GM19035 (cell line): ENCODE measurements at regions not wholly inside any gene's neighbourhood (a gene's known extent, or its start where the extent isn't known, plus 50 kb on each side); places are given as distances from the start of the nearest gene placed in this dataset.

ENCODE experiments used
- ATAC-seq: cut with Tn5 transposase; IDR thresholded peaks from one replicate; pipeline ENCODE4 v1.9.1; 2021; ENCODE audit not compliant: unreplicated experiment

DNA sequence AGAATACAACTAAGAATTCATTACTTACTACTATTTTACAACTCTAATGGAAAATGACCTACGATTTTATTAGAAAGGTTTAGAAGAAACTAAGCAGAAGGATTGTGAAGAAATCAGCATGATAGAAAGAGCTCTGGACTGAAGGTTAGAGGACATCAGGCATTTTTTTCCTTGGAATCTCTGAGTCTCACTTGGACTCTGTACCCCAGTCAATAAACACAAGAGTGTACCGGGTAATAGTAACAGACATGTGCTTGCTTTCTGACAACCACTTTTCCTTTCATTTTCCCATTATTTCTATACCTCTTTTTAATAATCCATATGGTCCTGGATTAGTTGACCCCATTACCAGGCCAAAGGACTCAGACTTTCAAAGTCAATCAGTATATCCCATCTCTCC lies 1240.9 kb upstream of the LRRTM3 start:
- no peak for ATAC-seq

DNA sequence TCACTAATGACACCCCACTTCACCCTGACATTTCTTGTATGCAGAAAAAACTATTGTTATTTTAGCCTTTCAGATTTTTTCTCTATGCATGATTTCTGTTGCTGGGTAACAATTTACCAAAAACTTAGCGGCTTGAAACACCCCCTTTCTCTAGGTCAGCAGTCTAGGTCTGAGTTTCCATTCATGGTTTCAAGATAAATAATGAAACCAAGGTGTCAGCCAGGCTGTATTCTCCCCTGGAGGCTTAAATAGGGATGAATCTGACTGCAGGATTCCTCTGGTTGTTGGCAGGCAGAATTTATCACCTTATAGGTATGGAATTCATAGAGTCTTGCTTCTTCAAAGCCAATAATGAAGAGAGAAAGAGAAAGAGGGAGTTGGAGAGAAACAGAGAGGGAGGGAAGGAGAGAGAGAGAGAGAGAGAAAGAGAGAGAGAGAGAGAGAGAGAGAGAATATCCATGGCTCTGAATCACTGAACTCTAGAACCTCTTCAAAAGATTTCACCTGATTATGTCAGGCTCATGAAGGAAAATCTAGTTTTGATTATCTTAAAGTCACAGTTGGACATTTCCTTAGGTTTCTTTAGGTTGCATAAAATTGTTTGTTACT lies 1224.6 kb upstream of the LRRTM3 start:
- ATAC-seq: no peak

DNA sequence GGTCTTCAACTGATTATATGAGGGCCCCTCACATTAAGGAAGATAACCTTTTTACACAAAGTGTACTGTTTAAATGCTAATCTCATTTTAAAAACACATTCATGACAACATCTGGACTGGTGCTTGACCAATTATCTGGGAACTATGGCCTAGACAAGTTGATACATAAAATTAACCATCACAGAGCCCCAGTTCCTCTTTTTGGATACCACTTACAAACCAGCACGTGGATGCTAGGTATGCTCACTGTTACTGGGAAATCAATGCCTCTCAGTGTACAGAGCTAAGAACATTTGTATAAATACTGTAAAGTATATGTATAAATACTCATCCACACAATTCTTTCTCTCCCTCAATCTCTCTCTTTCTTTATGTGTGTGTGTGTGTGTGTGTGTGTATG lies 1217.8 kb upstream of the LRRTM3 start:
- no peak for ATAC-seq

DNA sequence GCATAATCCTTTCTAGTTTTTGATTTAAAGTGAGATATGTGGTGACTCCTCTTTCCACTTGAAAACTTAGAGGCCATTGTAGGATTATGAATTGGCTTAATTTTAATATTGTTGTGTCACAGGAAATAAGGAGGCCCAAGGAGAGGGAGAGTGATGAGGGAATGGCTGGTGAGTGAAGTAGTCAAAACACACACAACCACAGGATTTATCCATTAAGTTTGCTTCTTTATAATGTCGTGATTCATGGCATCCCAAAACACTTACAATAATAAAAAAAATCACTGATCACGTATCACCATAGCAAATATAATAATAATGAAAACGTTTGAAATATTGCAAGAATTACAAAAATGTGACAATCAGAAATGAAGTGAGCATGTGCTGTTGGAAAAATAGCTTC lies 1215.5 kb upstream of the LRRTM3 start:
- no peak for ATAC-seq

DNA sequence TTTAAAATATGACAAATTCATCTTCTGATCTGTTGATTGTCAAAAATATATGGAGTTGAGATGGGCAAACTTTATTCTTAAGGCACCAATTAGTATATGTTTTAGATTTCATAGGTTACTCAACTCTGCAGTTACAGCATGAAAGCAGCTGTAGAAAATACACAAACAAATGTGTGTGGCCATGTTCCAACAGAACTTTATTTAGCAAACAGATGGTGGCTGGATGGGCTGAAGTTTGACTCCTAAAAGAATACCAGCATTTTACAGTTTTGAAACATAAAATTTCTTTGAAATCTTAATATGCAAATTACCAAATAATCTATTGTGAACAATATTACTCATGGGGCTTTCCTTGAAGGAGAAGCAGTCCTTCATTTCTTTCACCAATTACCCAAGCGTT lies 1206.0 kb upstream of the LRRTM3 start:
- no peak for ATAC-seq

DNA sequence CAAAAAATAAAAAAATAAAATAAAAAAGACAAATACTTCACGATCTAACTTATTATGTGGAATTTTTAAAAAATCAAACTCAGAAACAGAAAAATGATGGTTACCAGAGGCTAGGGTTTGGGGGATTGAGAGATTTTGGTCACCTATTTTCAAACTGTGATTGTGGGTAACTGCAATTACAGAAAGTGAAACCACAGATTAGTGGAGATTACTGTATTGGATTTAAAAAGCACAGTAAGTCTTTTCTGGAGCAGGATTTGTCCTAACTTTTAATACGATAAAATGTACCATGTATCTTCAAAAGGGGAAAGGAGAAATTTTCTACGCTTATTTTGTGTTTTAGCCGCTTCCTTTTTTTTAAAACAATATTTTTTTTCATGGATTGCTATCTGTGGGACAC lies 1204.9 kb upstream of the LRRTM3 start:
- no peak for ATAC-seq

DNA sequence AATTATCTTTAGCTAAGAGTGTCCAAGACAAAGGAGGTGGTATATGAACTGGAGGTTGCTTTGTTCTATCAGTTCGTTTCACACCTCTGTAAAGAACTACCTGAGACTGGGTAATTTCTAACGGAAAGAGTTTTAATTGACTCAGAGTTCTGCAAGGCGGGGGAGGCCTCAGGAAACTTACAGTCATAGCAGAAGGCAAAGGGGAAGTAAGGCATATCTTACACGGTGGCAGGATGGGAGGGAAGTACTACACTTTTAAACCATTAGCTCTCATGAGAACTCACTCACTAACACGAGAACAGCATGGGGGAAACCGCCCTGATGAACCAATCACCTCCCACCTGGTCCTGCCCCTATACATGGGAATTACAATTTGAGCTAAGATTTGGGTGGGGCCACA lies 1202.3 kb upstream of the LRRTM3 start:
- ATAC-seq: no peak

DNA sequence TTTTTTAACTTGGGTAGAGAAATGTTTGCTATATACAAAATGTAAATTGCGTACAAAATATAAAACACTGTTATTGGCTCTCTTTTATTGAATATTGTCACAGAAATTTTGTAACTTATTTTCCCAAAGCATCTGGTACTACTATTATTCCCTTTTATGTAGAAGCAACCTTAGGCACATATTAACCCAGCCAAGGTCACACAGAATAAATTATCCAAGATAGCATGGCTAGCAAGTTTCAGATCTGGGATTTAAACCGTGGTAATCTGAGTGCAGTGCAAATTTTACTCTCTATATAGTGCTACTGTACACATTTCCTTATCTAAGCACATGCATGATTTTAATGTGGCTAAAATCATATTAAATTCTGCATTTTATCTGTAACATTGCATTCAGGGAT lies 1190.5 kb upstream of the LRRTM3 start:
- no peak for ATAC-seq

DNA sequence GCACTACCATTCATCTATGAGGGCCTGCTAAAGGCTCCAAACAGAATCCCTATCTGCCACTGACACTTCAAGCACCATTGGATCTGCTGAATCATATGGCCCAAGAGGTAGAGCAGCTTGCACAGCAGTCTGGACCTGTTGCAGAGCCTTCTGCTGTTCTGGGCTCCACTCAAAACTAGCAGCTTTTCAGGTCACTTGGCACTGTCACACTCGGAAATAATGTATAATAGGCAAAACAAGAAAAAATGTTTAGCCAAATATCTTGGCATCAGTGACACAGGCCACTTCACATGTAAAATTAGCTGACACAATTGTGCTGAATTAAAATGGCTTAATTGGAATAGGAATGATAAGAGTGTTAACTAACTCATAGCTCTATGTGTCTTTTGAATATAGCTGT lies 1182.9 kb upstream of the LRRTM3 start:
- ATAC-seq: no peak

DNA sequence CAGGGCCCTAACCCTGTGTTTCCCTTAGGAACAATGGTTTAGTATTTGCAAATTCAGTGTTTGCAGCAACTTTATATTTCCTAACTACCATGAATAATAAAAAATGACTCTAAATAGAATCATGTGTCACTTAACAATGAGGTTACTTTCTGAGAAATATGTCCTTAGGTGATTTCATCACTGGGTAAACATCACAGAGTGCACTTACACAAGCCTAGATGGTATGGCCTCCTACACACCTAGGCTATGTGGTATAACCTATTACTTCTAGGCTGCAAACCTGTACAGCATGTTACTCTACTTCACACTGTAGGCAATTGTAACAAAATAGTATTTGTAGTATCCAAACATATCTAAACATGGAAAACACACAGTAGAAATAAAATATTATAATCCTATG lies 1174.6 kb upstream of the LRRTM3 start:
- no peak for ATAC-seq

DNA sequence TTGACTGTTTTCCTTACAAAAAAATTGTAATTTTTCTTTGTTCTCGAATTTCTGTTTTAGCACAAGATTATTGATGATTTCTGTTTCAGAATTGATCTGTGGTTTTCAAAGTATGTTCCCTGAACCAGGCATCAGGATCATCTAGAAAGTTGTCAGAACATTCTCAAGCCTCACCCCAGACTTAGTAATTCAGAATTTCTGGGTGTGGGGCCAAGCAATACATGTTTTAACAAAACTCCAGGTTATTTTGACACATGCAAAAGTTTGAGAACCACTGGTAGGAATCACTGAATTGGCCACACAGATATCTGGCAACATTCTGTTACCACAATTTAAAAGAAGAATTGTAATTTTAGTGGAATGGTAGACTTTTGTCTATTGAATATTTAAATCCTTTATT lies 1173.9 kb upstream of the LRRTM3 start:
- ATAC-seq: no peak

DNA sequence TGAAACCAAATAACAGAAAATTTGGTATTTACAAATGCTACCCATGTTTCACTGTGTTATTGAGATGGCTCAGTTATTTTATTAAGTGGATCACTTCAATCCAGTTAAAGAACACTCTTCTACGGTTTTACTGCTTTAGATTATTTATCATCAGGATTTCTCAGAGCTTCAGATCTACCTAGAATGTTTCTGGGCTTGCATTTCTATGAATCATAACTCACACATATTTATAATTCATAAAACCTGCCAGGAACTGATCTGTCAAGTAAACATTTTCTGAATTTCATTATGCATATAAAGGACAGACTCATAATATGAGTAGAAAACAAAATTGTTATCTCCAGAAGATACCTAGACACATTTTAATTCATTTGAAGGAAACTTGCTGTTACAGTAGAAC lies 1172.3 kb upstream of the LRRTM3 start:
- ATAC-seq: no peak

DNA sequence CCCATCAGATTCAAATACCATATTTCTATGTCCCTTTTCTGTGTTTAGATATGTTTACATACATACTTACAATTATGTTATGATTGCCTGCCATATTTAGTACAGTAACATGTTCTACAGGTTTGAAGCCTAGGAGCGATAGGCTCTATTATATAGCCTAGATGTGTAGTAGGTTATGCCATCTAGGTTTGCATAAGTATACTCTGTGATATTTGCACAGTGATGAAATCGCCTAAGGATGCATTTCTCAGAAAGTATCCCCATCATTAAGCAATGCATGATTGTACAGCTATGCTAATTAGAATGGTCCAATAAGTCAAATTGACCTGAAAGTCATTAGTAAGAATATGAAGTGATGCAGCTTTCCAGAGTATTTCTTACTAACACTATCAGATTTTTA lies 1171.7 kb upstream of the LRRTM3 start:
- no peak for ATAC-seq

DNA sequence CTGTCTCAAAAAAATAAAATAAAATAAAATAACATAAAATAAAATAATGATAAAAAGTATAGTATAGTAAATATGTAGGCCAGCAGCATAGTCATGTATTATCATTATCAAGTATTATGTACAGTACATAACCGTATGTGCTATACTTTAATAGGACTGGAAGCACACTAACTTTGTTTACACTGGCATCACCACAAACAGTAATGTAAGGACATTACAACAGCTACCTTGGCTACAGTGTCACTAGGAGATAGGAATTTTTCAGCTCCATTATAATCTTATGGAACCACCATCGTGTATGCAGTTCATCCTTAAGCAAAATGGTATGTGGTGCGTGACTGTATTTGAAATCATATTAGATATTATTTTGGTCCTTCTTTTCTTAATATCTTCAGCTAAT lies 1163.5 kb upstream of the LRRTM3 start:
- ATAC-seq: no peak

DNA sequence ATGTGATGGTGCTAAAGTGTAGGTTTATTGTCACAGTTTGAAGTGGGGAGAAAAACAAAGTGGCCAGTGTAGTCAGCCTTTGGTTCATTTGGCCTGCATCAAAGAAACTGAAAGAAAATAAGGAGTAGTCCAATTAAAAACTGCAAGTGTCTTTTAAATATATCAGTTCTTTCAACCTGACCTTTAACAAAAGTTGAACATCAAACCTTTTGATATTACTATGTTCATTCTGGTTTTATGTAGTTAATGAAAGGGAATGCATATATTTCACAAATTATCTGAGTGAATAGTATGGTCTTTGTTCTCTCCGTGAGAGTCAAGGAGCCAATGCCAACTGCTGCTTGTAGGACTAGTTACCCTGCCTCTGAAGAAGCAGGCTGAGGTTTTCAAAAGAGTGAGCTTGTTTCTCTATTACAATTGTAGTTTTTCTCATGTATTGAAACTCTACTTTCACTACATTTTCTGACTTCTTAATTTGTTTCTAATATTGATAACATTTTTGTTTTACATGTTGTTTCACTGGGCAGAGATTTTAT lies 1160.8 kb upstream of the LRRTM3 start:
- no peak for ATAC-seq

DNA sequence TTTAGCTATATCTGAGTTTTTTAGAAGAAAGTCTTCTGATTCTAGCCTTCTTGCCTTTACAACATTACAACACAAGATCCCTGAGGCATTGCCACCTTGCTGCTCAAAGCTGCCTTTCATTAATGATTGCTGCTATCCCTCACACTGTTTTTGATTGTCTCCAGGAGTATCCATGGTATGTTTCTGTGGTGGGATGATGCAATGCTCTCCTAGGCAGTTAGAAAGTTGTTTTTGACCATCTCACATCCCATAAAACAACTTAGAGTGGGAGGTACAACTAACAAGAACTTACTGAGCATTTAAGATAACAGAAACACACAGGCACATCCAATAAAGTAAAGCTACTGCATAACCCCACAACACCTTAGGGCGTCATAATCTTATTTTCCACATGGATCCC lies 1156.0 kb upstream of the LRRTM3 start:
- no peak for ATAC-seq

DNA sequence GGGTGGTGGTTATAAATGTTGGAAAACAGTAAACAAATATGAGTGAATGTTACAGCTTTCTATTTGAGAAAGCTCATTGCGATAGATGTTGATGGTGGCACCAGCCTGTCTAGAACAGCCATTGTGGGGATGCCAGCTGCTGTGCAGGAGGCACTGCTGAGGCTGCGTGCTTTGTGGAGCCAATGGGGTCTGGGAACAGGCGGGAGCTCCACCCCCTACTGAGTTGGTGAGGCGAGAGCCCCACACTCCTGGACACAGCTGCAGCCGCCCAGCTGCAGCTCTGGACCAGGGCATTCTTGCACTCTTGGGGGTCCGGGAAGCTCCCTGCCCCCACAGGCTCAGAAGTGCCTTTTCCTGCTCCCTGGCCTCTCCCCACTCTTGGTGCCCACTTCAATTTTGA lies 1147.1 kb upstream of the LRRTM3 start:
- no peak for ATAC-seq

DNA sequence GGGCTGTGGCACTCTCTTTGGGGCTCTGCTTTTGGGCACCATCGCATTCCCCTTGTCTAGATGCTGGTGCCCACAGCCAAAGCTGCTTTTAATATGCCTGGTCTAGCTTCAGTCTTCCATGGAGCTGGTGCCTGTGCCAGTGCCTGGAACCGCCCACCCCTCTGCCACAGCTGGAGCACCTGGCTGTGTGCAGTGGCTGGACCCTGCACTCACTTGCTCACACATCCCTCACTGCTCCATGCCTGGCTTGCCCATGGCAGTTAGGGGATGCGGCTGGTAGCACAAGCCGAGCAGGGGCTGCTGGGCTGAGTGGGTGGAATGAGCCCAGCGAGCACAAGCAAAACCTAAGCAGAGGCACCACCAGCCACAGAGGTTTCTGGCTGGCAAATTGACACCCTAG lies 1145.9 kb upstream of the LRRTM3 start:
- no peak for ATAC-seq

DNA sequence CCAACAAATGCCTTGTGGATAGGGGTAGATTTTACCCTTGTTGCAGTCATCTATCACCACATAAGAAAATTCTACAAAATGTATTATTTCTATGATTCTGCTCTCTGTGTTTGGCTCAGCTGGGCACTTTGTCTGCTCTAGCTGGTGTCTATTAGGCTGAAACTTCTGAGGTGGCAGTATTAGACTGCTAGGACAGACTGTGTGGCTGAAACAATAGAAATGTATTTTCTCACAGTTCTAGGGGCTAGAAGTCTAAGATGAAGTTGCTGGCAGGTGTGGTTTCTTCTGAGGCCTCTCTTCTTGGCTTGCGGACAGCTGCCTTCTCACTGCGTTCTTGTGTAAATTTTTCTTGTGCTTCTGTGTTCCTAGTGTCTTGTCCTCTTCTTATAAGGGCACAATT lies 1139.6 kb upstream of the LRRTM3 start:
- no peak for ATAC-seq

DNA sequence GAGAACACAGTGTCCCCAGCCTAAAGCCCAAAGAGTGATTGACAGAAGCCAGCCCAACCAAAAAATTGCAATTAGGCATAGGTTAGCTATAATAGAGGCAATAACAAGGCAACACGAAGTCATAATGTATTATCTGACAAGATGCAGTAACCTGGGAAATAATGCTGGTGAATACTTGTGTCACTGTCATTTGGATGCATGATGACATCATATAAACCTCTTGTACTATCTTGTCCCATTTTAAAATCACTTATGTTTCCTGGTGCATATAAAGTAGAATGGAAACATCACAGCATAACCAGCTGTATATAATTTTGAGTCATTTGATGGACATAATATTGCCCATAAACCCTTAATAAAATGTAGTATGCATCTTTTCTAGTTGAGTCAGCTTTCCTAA lies 1138.3 kb upstream of the LRRTM3 start:
- no peak for ATAC-seq

DNA sequence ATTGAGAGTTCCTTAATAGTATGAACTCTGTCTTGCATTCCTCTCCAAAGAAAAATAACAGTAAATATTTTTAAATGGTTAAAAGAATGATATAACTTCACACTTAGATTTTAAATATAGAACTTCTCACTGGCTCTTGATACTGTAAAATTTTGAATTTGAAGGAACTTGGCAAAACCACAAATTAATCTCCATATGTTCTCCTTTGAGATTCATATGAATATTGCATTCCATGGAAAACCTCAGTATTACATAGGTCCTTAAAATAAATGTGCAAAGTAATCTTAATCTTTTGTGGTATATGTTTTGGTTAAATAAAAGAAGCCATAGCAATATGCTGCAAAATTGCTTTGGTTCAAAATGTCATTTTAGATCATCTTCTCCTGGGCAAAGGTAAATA lies 1137.6 kb upstream of the LRRTM3 start:
- no peak for ATAC-seq

DNA sequence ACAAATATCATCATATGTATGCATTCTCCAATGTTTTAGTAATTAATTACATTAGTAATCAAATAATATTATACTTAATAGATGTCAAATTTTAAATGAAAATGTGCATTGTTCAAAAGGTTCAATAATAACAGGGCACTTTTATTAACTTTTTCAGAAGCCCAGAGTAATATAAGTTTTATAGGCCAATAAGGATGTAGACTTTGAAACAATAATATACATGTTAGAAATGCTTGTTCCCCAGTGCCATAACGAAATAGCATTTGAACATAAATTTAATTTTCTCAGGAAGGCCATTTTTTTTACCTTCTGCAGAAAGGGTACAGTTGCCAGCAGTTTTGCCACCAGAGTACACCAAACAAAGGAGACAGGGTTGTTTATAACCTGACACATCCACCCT lies 1133.9 kb upstream of the LRRTM3 start:
- no peak for ATAC-seq

DNA sequence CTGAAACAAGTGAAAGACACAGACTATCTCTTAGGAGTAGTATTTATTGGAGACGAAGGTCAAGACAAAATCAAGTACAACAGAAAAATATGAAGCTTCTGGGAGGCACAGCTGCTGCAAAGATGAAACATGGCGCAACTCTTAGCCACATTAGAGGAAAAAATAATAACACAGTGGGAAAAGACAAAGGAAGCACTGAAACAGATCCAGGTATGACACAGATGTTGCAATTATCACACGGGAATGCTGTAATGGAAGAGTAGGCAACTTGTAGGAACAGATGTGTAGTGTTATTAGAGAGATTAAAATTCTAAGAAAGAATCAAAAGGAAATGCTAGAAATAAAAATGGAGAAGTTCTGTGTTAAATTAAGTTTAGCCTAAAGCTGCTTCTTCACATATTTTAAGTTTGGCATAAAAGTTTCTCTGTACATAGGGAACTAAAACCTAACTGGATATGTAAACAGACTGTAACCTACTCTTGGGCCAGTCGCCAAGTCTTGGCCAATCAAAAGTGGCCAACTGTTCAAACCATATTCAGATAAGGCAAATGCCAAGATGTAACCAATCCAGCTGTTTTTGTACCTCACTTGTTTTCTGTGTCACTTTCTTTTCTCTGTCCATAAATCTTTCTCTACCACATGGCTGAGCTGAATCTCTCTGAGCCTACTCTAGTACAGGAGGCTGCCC lies 1132.0 kb upstream of the LRRTM3 start:
- ATAC-seq: no peak
